VCaP (cell line): ENCODE measurements at regions not wholly inside any gene's neighbourhood (a gene's known extent, or its start where the extent isn't known, plus 50 kb on each side); places are given as distances from the start of the nearest gene placed in this dataset.

Experiments used
- H3K27ac ChIP-seq: fragments of 450-650 bp; 2 replicates; pipeline ENCODE4 v1.5.1; 2017
- CTCF ChIP-seq: fragments of 450-650 bp; conservative IDR thresholded peaks from 2 replicates; pipeline ENCODE4 v1.5.1; 2017; ENCODE audit warnings: mild to moderate bottlenecking, moderate library complexity

- TF ChIP-seq CTCF, result no peak
- no peak overlapping the region for H3K27ac ChIP-seq
Observed at GRCh38 chr20:58010666-58011065, 217.8 kb downstream of the ANKRD60 start.

DNA sequence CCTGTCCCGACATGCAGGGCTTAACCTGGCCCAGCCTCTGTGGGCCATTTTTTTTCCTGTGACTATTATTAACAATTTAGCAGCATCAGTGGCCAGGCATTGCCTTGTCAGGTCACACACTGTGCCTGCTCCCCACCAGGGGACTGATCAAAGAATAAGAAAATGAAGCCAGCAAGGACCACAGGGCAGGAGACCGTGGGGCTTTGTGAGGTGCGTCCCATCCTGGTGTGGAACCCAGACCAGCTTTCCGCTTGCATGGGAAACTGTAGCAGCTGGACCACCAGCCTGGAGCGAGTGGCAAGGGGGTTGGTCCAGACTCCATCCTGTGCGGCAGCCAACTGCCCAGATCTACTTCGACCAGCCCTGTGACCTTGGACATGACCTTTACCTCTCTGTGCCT is 218.3 kb downstream of the ANKRD60 start:
- TF ChIP-seq CTCF, result no peak
- no peak overlapping the region for H3K27ac ChIP-seq

DNA sequence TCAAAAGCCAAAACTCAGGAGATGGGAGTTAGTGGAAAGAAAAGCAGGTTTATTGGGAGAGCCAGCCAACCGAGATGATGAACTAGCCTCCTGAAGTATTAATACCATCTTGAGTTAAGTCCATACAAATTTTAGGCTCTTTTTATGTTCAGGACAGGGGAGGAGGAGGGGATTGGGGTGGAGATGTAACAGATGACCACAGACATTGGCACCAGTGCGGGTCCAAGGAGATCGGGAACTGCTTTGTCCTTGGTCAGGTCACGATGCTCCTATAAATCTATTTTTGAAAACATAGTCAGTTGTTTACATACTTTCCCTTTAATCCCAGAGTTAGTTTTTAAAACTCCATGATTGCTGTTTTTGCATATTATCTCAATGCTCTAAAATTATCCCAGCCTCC is 219.6 kb downstream of the ANKRD60 start:
- H3K27ac ChIP-seq, result no peak overlapping the region
- no peak for TF ChIP-seq CTCF

GRCh38 chr20:58008413-58008812 is 220.0 kb downstream of the ANKRD60 start:
- H3K27ac ChIP-seq, result no peak overlapping the region
- TF ChIP-seq CTCF, result no peak

GRCh38 chr20:58007947-58008346 is 220.5 kb downstream of the ANKRD60 start:
- TF ChIP-seq CTCF, result no peak
- no peak overlapping the region for H3K27ac ChIP-seq

GRCh38 chr20:58006346-58007316 is 221.8 kb downstream of the ANKRD60 start:
- no peak overlapping the region for H3K27ac ChIP-seq
- TF ChIP-seq CTCF, result no peak

DNA sequence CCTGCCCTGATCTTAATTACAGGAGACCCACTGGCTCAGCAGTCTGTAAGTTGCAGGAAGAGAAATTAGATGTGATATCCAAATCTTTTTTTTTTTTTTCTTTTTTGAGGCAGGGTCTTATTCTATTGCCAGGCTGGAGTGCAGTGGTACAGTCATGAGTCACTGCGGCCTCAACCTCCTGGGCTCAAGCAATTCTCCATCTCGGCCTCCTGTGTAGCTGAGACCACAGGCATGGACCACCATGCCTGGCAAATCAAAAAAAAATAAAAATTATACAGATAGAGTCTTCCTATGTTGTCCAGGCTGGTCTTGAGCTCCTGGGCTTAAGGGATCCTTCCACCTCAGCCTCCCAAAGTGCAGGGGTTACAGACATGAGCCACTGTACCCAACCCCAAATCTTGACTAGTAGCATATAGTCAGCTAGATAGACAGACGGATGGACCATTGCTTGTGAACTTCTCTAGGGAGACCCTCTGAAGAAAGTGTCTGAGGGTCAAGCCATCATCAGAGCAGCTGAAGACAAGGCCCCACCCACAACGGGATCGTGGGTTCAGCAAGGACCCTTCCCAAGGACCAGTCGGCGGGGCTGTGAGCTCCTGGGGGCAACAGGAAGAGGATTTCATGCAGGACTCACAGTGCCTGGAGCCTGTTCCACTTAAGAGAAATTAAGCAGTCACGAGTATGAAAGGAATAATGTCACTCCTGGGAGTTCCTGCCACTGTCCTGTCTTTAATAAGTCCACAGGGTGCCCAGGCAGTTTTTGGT is 222.7 kb downstream of the ANKRD60 start:
- no peak for TF ChIP-seq CTCF
- no peak overlapping the region for H3K27ac ChIP-seq
